SU-DHL-6 (cell line): ENCODE measurements at regions not wholly inside any gene's neighbourhood (a gene's known extent, or its start where the extent isn't known, plus 50 kb on each side); places are given as distances from the start of the nearest gene placed in this dataset.
"Not testable (repeated sequence)": the region's sequence is repeated elsewhere in the genome, so short reads cannot be mapped to it uniquely, and the experiment has no call there.

Experiments
- H2AFZ ChIP-seq: fragments of 200-600 bp; sonication (generic); 2 replicates; pipeline ENCODE4 v1.6.1; 2014; ENCODE audit warnings: low read depth, mild to moderate bottlenecking, moderate library complexity, mixed read lengths, antibody characterized with exemption, low read length; ENCODE audit not compliant: severe bottlenecking
- H3F3A ChIP-seq: fragments of 200-600 bp; shearing (Covaris generic); 2 replicates; pipeline ENCODE4 v1.6.0; 2016; ENCODE audit warnings: antibody characterized with exemption, mild to moderate bottlenecking; ENCODE audit not compliant: insufficient read depth
- H3K27ac ChIP-seq: fragments of 200-600 bp; sonication (generic); 2 replicates; pipeline ENCODE4 v1.5.1; 2016; ENCODE audit warnings: low read depth, mild to moderate bottlenecking, low read length, moderate library complexity, mixed read lengths
- H3K27me3 ChIP-seq: fragments of 200-600 bp; sonication (generic), shearing (Covaris generic); 2 replicates; pipeline ENCODE4 v1.6.0; 2014; ENCODE audit warnings: mild to moderate bottlenecking, low read length
- H3K36me3 ChIP-seq: fragments of 200-600 bp; sonication (generic); 2 replicates; pipeline ENCODE4 v1.6.1; 2014; ENCODE audit warnings: mild to moderate bottlenecking, low read length, mixed read lengths
- H3K4me2 ChIP-seq: fragments of 300-600, 200-600 bp; shearing (Covaris generic), sonication (generic); 2 replicates; pipeline ENCODE4 v1.6.0; 2014; ENCODE audit warnings: low read length, low read depth, mild to moderate bottlenecking; ENCODE audit not compliant: poor library complexity, severe bottlenecking
- H3K4me3 ChIP-seq: fragments of 200-600 bp; sonication (generic); 2 replicates; pipeline ENCODE4 v1.5.1; 2014; ENCODE audit warnings: antibody characterized with exemption, low read length, mild to moderate bottlenecking, mixed read lengths; ENCODE audit not compliant: insufficient read depth, poor library complexity, severe bottlenecking
- H3K79me2 ChIP-seq: fragments of 200-600 bp; sonication (generic); 2 replicates; pipeline ENCODE4 v1.6.1; 2014; ENCODE audit warnings: mild to moderate bottlenecking, low read length, moderate library complexity; ENCODE audit not compliant: insufficient read depth
- H3K9ac ChIP-seq: fragments of 200-600 bp; sonication (generic); 2 replicates; pipeline ENCODE4 v1.7.0; 2014; ENCODE audit warnings: mild to moderate bottlenecking, low read length
- H3K9me2 ChIP-seq: fragments of 200-600 bp; sonication (generic); replicated peaks from 2 replicates; pipeline ENCODE4 v1.6.1; 2014; ENCODE audit warnings: low read length; ENCODE audit not compliant: insufficient read depth
- H3K9me3 ChIP-seq: fragments of 200-600 bp; sonication (generic); 2 replicates; pipeline ENCODE4 v1.6.1; 2014; ENCODE audit warnings: low read length, mixed read lengths; ENCODE audit not compliant: insufficient read depth
- H4K20me1 ChIP-seq: fragments of 200-600 bp; sonication (generic); 2 replicates; pipeline ENCODE4 v1.6.1; 2014; ENCODE audit warnings: low read depth, mild to moderate bottlenecking, antibody characterized with exemption, low read length, moderate library complexity, mixed read lengths
- EZH2phosphoT487 ChIP-seq: fragments of 200-600 bp; sonication (generic), shearing (Covaris generic); conservative IDR thresholded peaks from 2 replicates; pipeline ENCODE4 v1.6.1; 2018; ENCODE audit warnings: mild to moderate bottlenecking, antibody characterized with exemption, low read length, moderate library complexity, mixed read lengths
- TF ChIP-seq, protein P1 (sequence below): fragments of 200-600 bp; sonication (generic); IDR thresholded peaks from one replicate; pipeline ENCODE4 v1.5.1; 2017; ENCODE audit warnings: antibody characterized with exemption, mild to moderate bottlenecking, low read length, moderate library complexity; ENCODE audit not compliant: insufficient read depth, poor library complexity, severe bottlenecking

DNA sequence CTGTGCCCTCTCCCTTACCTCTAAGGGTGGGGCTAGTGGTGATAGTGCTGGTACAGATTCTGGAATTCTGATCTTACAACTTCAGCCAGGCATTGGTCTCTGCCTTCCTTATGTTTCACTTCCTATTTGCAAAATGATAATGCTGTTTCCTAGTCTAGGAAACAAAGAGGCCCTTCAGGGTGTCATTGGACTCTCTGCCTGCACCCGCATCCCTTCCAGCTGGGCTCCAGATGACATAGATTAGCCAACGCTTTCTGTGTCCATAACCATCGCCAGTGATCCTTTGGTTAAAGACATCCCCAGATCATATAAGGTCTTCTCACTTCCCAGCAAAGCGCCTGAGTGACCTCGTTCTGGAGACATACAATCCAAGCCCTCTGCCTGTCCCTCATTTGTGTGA lies 180.7 kb downstream of the ERCC6L2 start:
- H2AFZ ChIP-seq: no peak overlapping the region
- H3K9me3 ChIP-seq: no peaks in the 10 kb centered on the region
- no peak overlapping the region for H3K4me2 ChIP-seq
- H3K79me2 ChIP-seq: no peaks in the 10 kb centered on the region
- no peak overlapping the region for H3K27ac ChIP-seq
- H3K27me3 ChIP-seq: no peaks in the 10 kb centered on the region
- no peaks in the 10 kb centered on the region for H3F3A ChIP-seq
- no peak overlapping the region for H3K4me3 ChIP-seq
- H3K9ac ChIP-seq: no peak overlapping the region
- H4K20me1 ChIP-seq: no peaks in the 10 kb centered on the region
- TF ChIP-seq EZH2phosphoT487: no peak
- TF ChIP-seq, protein P1, sequence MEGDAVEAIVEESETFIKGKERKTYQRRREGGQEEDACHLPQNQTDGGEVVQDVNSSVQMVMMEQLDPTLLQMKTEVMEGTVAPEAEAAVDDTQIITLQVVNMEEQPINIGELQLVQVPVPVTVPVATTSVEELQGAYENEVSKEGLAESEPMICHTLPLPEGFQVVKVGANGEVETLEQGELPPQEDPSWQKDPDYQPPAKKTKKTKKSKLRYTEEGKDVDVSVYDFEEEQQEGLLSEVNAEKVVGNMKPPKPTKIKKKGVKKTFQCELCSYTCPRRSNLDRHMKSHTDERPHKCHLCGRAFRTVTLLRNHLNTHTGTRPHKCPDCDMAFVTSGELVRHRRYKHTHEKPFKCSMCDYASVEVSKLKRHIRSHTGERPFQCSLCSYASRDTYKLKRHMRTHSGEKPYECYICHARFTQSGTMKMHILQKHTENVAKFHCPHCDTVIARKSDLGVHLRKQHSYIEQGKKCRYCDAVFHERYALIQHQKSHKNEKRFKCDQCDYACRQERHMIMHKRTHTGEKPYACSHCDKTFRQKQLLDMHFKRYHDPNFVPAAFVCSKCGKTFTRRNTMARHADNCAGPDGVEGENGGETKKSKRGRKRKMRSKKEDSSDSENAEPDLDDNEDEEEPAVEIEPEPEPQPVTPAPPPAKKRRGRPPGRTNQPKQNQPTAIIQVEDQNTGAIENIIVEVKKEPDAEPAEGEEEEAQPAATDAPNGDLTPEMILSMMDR: no peak
- no peaks in the 10 kb centered on the region for H3K9me2 ChIP-seq
- H3K36me3 ChIP-seq: no peaks in the 10 kb centered on the region

DNA sequence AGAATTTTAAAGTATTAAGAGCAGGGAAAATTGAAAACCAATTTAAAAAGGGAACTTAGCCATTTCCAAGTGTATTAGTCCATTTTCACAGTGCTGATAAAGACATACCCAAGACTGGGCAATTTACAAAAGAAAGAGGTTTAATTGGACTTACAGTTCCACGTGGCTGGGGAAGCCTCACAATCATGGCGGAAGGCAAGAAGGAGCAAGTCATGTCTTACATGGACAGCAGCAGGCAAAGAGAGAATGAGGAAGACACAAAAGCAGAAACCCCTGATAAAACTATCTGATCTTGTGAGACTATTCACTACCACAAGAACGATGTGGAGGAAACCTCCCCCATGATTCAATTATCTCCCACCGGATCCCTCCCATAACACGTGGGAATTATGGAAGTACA lies 178.8 kb downstream of the ERCC6L2 start:
- not testable (repeated sequence) for H3K9ac ChIP-seq, H4K20me1 ChIP-seq, H3K4me3 ChIP-seq

DNA sequence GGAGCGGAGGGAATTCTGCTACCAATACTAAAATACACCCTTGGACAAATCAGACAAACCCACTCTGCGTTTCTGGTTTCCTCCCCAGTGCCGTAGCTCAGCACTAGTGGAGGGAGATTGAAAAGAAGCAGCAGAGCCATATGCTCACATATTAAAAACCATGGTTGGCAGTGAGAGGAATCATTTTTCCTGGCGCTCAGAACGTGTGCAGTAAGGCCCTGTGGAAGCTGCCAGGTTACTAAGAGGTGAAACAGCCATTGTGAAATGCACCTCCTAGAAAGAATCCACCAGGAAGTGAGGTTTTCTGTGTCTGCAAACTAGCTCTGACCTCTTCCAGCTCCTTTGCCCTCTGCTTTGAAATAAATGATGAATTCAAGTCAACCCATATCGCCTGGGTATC lies 177.2 kb downstream of the ERCC6L2 start:
- Histone ChIP-seq H3K4me2 (no peak overlapping the region), H3K36me3 (no peaks in the 10 kb centered on the region), H3K79me2 (no peaks in the 10 kb centered on the region), H3K27ac (no peak overlapping the region), H2AFZ (no peak overlapping the region), H3K9me2 (no peaks in the 10 kb centered on the region), H3K4me3 (no peak overlapping the region), H4K20me1 (no peaks in the 10 kb centered on the region), H3F3A (no peaks in the 10 kb centered on the region), H3K27me3 (no peaks in the 10 kb centered on the region), H3K9ac (no peak overlapping the region), H3K9me3 (no peaks in the 10 kb centered on the region)
- TF ChIP-seq, protein P1: no peak
- no peak for TF ChIP-seq EZH2phosphoT487

More for the DNA sequence above, 178.8 kb downstream of the ERCC6L2 start:
- H3K27me3 ChIP-seq, H3K9me2 ChIP-seq, H3K4me2 ChIP-seq, H3K36me3 ChIP-seq, H3K9me3 ChIP-seq, H3F3A ChIP-seq, H2AFZ ChIP-seq, H3K79me2 ChIP-seq, H3K27ac ChIP-seq: not testable (repeated sequence)

DNA sequence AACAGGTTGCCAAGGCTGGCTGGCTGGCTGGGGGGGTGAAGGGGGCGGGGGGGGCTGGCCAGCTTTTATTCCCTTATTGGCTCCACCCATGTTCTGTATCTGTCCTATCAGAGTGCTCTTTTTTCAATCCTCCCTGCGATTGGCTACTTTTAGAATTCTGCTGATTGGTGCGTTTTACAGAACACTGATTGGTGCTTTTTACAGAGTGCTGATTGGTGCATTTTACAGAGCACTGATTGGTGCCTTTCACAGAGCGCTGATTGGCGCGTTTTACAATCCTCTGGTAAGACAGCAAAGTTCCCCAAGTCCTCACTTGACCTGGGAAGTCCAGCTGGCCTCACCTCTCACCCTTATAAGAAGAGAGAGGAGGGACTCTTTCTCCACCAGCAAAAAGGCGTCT lies 175.9 kb downstream of the ERCC6L2 start:
- TF ChIP-seq, protein P1: no peak
- TF ChIP-seq EZH2phosphoT487: no peak
- no peaks in the 10 kb centered on the region for H3K27me3 ChIP-seq

More for the DNA sequence above, 175.9 kb downstream of the ERCC6L2 start:
- Histone ChIP-seq H3K4me2 (no peak overlapping the region), H4K20me1 (no peaks in the 10 kb centered on the region), H3K36me3 (no peaks in the 10 kb centered on the region), H3K9me3 (no peaks in the 10 kb centered on the region), H3F3A (no peaks in the 10 kb centered on the region), H3K79me2 (no peaks in the 10 kb centered on the region), H3K9me2 (no peaks in the 10 kb centered on the region), H3K4me3 (no peak overlapping the region), H3K27ac (no peak overlapping the region), H2AFZ (no peak overlapping the region), H3K9ac (no peak overlapping the region)
